Iris pigment epithelial cell (primary cell): ENCODE measurements at regions not wholly inside any gene's neighbourhood (a gene's known extent, or its start where the extent isn't known, plus 50 kb on each side); places are given as distances from the start of the nearest gene placed in this dataset.

ENCODE experiments used
- DNase-seq: peaks from one replicate; pipeline ENCODE4 v3.0.0-alpha.2; 2011; ENCODE audit warnings: low read depth

GRCh38 chr7:20267482-20267881, 50.3 kb upstream of the MACC1 start:
- no peak for DNase-seq

GRCh38 chr7:20268824-20269223, 51.6 kb upstream of the MACC1 start:
- peak; percentile 15 for DNase-seq

GRCh38 chr7:20269726-20270125, 52.5 kb upstream of the MACC1 start:
- DNase-seq: peak; percentile 56

GRCh38 chr7:20270371-20270770, 53.2 kb upstream of the MACC1 start:
- DNase-seq: no peak

GRCh38 chr7:20270867-20271266, 53.7 kb upstream of the MACC1 start:
- DNase-seq: no peak

GRCh38 chr7:20275637-20276036, 55.1 kb upstream of the ITGB8 start:
- no peak for DNase-seq

- DNase-seq: no peak
These were observed 53.8 kb upstream of the ITGB8 start for GRCh38 chr7:20276705-20277472.

GRCh38 chr7:20279979-20280378, 50.7 kb upstream of the ITGB8 start:
- DNase-seq: no peak

- DNase-seq: peak; percentile 84
These were observed 50.0 kb upstream of the ITGB8 start for GRCh38 chr7:20280475-20281351.
